ENCODE measurements at regions not wholly inside any gene's neighbourhood (a gene's known extent, or its start where the extent isn't known, plus 50 kb on each side); places are given as distances from the start of the nearest gene placed in this dataset.
"Not testable (repeated sequence)": the region's sequence is repeated elsewhere in the genome, so short reads cannot be mapped to it uniquely, and the experiment has no call there.

GRCh38 chr10:10725196-10725595 is 292.5 kb upstream of the CELF2 start:
- no peak overlapping the region for H3K27ac ChIP-seq (ENCODE audit: low read depth, low read length)
- WGBS, 3 donors: 58 to 90% (median 88%) methylated on average over 5 of the region's 5 CpGs

DNA sequence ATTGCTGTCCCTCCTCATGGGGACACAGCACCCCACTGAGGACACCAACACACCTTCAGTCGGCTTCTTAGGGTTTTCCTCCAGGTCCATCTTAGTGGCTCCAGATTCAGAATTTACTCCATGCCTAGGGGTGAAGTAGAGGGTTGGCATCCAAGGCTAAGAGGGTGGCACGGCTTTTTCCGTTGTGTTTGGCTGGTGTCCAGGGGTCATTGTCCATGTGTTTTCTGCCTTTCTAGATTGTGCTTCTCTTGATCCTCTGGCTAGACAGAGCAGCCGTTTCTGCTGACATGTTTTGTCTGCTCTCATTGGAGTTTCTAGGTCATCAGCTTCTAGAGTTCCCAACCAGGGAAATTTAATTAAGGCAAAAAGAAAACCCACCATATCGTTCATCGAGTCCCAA is 291.6 kb upstream of the CELF2 start:
- no peak overlapping the region for H3K27ac ChIP-seq (ENCODE audit: low read depth, low read length)
- 61 to 81% (median 76%) methylated on average over 6 of the region's 6 CpGs for WGBS, 3 donors

- WGBS, 3 donors: 96 to 98% (median 96%) methylated on average over 14 of the region's 14 CpGs
- H3K27ac ChIP-seq (ENCODE audit: low read depth, low read length): not testable (repeated sequence)
Observed at GRCh38 chr10:10727411-10727810, 290.3 kb upstream of the CELF2 start.

GRCh38 chr10:10727812-10728211 is 289.9 kb upstream of the CELF2 start:
- 80 to 92% (median 91%) methylated on average over 5 of the region's 5 CpGs for WGBS, 3 donors

DNA sequence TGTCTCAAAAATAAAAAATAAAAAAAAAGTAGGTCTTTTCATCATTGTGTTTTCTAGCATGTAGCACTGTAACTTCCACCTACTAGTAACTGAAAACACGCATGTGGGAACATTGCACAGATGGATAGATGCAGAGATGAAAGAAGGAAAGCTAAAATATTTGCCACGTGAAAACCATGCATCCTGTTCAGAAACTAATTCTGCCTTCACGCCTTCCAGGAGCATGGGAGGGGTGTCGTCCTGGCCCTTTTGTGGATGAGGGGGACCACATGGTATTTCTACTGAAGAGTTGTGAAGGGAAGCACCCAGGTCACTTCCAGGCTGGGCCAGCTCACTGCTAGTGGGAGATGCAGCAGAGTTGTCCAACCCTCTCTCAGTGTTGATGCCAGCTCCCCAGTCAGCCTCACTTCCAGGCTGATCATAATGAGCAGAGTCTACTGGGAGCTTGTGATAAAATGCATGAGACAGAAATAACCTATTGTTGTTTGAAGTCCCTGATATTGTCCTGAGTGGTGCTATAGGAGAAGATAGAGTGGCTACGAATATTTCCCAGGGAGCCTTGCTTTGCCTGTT is 287.1 kb upstream of the CELF2 start:
- WGBS, 3 donors: 76 to 90% (median 87%) methylated on average over 5 of the region's 5 CpGs
- no peak overlapping the region for H3K27ac ChIP-seq (ENCODE audit: low read depth, low read length)

More at GRCh38 chr10:10727812-10728211, 289.9 kb upstream of the CELF2 start:
- no peak overlapping the region for H3K27ac ChIP-seq (ENCODE audit: low read depth, low read length)

DNA sequence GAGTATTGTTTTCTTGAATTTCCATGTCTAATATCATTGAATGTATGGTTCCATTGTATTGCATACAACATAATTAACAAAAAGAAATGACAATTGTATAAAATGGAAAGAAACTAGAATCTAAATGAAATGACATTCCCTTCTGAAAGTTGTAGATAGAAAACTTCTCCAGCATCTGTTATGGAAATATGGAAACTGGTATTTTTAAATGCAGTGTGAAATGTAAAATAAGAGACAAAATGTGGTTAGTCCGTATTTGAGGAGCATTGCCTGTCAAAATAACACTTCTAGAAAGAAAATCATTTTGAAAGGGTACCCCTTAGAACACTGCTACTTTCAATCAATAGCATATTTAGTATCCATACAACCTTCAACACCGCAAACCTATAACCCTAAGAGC is 286.3 kb upstream of the CELF2 start:
- 70 to 90% (median 71%) methylated on average over 2 of the region's 2 CpGs for WGBS, 3 donors
- no peak overlapping the region for H3K27ac ChIP-seq (ENCODE audit: low read depth, low read length)

DNA sequence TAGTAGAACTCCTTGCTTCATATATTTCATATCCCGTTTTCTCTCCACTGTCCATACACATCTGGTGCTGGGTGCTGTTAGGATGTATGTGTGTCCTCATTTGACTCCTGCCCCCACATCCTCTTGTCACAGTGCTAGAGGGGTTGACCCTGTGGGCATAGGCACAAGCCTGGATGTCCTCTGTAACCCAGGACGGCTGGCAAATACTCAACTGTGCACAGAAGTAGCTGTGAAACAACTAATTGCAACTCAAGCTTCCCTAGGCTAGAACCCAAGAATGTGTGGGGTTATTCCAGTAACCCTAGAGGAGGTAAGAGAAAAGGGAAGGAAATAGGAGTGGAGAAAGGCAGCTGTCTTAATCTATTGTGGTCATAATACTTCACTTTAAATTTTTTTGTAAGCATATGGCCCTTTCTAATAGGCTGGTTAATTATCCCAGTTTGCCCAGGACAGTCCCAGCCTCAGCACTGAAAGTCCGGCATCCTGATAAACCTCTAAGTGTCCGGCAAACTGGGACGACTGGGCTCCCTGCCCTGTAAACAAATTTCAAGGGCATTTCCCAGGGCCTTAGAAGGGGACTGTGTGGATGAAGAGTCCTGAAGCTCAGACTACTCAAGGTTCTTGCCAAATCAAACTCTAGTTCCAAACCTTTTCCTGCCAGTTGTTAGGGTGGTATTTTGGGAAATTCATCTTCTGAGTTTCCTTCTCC is 283.2 kb upstream of the CELF2 start:
- no peak overlapping the region for H3K27ac ChIP-seq (ENCODE audit: low read depth, low read length)
- 41 to 53% (median 52%) methylated on average over 5 of the region's 5 CpGs for WGBS, 3 donors

DNA sequence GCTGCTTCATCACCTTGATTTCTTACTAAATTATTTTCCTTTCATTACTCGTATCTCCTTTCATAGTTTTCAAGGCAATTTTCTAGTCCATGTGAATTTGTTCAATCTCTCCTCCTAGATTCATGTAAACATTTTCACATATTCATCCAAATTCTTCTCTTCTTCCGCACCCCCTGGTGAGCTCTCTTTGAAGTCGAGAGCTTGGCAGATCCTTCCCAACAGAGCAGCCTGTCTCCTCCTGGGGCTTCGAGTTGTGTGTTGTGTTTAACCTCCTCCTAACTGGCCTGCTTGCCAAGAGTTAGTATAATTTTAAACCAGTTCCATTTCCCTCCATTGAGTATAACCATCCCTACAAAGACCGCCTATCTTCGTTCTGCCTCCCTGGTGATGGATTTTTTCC is 272.4 kb upstream of the CELF2 start:
- 71 to 84% (median 83%) methylated on average over 6 of the region's 6 CpGs for WGBS, 3 donors
- no peak overlapping the region for H3K27ac ChIP-seq (ENCODE audit: low read depth, low read length)

- 91 to 96% (median 95%) methylated on average over 9 of the region's 9 CpGs for WGBS, 3 donors
- H3K27ac ChIP-seq (ENCODE audit: low read depth, low read length): no peak overlapping the region
Observed at GRCh38 chr10:10755490-10755889, 262.2 kb upstream of the CELF2 start.

DNA sequence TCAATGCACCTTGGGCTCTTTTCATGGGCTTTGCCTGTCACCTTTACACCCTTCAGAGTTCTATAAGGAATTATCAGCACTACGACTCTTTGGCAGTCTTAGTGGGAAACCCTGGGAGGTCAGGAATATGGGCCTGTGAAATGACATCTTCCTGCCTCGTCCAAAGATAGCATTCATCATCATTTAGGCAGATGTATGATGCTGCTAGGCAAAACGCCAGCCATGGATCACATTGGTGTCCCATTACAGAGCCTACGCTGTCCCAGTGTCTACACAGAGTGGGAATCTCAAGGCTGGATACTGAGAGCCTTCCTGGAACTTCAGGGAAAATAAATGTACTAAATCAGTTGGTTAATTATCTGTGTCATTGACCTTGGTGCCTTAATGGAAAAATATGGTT is 259.4 kb upstream of the CELF2 start:
- 64 to 76% (median 66%) methylated on average over 4 of the region's 4 CpGs for WGBS, 3 donors
- H3K27ac ChIP-seq (ENCODE audit: low read depth, low read length): no peak overlapping the region

GRCh38 chr10:10759806-10760205 is 257.9 kb upstream of the CELF2 start:
- 80 to 90% (median 87%) methylated on average over 7 of the region's 7 CpGs for WGBS, 3 donors
- H3K27ac ChIP-seq (ENCODE audit: low read depth, low read length): not testable (repeated sequence)

GRCh38 chr10:10765017-10765416 is 252.7 kb upstream of the CELF2 start:
- no peak overlapping the region for H3K27ac ChIP-seq (ENCODE audit: low read depth, low read length)
- WGBS, 3 donors: 57 to 81% (median 73%) methylated on average over 7 of the region's 7 CpGs

DNA sequence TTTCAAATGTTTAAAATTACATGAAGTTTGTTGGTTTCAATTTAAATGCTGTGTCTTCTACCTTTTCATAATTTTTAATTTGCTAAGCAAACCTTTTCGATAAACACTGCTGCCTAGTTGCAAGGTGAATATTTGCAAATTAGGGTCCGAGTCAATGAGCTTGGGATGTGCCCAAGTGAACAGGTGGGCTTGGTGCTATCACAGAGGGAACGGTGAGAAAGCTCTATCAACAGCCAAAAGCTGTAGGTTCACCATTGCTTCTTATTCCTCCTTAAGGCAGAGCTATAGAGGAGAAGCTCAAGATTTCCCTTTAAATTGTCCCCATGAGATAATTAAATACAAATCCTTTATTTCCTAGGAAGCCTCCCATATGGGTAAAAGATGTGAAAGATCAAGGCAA is 245.3 kb upstream of the CELF2 start:
- H3K27ac ChIP-seq (ENCODE audit: low read depth, low read length): no peak overlapping the region
- WGBS, 3 donors: 79 to 95% (median 87%) methylated on average over 3 of the region's 3 CpGs

DNA sequence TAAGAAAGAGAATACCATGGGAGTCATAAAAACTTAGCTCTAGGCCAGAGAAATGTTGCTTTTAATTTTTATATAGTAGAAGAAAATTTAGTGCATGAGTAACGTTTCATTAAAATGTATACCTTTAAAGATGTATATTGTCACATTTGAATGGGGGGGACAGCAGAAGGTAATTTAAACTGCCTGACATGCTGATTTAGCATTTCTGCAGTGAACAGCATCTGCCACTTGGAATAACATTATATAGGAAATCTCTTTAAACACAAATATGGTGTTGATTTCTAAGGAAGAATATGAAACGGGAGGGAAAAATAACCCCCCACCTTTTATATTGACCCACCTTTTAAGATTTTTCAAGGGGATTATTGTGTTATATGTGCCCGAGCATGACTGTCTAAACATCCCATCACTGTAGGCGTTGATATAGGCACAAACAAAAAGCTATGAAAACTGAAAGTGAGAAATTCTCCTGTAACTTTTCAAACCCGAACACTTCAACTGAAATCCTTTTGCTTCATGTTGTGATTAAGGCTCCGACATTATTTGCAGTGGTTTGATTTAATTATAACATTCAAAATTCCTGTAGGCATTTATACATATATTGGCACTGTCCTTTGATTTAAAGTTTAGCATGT is 244.7 kb upstream of the CELF2 start:
- no peak overlapping the region for H3K27ac ChIP-seq (ENCODE audit: low read depth, low read length)
- WGBS, 3 donors: 67 to 85% (median 77%) methylated on average over 6 of the region's 6 CpGs

DNA sequence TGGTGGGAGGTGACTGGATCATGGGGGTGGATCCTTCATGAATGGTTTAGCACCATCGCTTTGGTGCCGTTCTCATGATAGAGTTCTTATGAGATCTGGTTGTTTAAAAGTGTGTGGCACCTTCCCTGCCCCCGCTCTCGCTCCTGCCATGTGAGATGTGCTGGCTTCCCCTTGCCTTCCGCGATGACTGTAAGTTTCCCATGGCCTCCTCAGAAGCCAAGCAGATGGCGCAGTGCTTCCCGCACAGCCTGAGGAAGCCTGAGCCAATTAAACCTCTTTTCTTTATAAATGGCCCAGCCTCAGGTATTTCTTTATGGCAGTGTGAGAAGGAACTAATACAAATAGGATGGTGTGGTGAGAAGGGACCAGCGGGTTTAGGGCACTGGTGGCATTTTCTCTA is 243.3 kb upstream of the CELF2 start:
- no peak overlapping the region for H3K27ac ChIP-seq (ENCODE audit: low read depth, low read length)
- WGBS, 3 donors: 92 to 98% (median 98%) methylated on average over 9 of the region's 9 CpGs

DNA sequence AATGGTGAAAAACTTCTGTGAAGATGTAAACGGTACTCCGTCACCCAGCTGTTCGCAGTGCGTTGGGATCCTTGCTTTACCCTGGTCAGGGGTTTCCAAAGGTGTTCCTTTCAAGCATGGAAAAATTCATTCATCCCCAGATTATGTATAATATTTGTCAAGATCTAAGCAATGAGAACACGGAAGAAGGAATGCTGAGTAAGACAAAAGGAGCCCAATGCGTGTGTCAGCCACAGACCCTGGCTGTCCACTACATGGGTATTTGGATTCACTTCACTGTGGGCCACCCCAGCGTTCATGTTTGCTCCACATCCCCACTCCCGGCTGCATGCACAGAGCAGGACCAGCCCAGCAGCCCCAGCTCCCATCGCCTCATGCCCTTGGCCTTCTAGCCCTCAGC is 241.3 kb upstream of the CELF2 start:
- no peak overlapping the region for H3K27ac ChIP-seq (ENCODE audit: low read depth, low read length)
- 87 to 94% (median 93%) methylated on average over 9 of the region's 9 CpGs for WGBS, 3 donors

DNA sequence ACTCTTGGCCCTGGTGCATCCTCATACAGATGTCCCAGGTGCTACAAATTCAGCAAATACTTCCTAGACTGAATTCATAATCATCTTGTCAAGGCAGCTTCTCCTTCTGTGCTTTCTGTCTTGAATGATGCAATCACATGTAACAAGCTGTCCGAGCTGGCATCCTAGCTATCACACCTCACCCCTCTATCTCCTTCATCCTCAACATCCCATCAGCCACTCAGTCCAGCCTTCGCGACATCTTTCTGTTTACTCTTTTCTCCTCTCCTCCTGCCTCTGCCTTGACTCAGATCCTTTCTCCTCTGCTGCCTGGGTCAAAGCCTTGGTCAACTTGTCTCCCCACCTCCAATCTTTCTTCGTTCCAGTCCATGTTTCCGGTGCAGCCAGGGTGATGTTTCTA is 240.4 kb upstream of the CELF2 start:
- no peak overlapping the region for H3K27ac ChIP-seq (ENCODE audit: low read depth, low read length)
- 83 to 95% (median 94%) methylated on average over 5 of the region's 5 CpGs for WGBS, 3 donors

DNA sequence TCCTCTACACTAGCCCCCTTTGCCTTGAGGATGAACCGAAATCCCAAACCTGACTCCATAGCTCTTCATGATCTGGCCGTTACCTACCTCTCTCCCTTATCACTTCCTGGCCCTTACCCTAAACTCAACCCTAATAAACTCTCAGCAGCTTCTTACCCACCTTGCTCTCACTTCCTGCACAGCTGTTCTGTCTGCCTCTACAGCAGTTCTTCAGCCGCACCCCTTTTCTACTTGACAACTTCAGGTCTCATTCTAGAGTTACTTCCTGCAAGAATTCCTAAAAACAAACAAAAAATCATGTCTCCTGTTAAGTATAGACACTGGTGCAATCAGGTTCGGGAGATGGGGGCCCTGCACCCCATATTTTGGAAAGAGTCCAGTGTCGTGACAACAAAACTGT is 239.9 kb upstream of the CELF2 start:
- H3K27ac ChIP-seq (ENCODE audit: low read depth, low read length): no peak overlapping the region
- WGBS, 3 donors: 78 to 91% (median 88%) methylated on average over 5 of the region's 5 CpGs

- H3K27ac ChIP-seq (ENCODE audit: low read depth, low read length): no peak overlapping the region
- WGBS, 3 donors: 78 to 84% (median 78%) methylated on average over 2 of the region's 2 CpGs
Observed at GRCh38 chr10:10778959-10779358, 238.7 kb upstream of the CELF2 start.

DNA sequence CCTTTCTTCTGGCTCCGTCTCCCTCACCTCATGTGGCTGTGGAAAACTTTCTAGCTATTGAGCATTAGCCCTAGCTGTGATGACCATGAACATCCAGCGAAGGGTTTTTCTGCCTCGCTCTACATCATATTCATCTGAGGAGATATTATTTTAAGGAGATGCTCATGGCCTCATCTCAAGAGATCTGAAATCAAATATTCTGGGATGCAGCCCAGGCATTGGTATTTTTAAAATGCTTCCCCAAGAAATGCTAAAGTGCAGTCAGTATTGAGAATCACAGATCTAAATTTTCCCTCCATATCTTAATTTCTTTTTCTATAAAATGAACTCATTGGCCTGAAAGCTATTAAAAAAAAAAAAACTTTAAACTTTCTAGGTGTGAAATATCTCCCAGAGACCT is 238.2 kb upstream of the CELF2 start:
- 86 to 90% (median 86%) methylated on average over 3 of the region's 3 CpGs for WGBS, 3 donors
- no peak overlapping the region for H3K27ac ChIP-seq (ENCODE audit: low read depth, low read length)

Measured in adipose tissue (tissue), 3 donors.